BLaER1 (cell line): ENCODE measurements at regions not wholly inside any gene's neighbourhood (a gene's known extent, or its start where the extent isn't known, plus 50 kb on each side); places are given as distances from the start of the nearest gene placed in this dataset.
"Not testable (repeated sequence)": the region's sequence is repeated elsewhere in the genome, so short reads cannot be mapped to it uniquely, and the experiment has no call there.

Source experiments
- H3K27ac ChIP-seq: shearing (Covaris generic); formaldehyde crosslinking; 2 replicates; pipeline ENCODE4 v1.8.1; 2022
- H3K27me3 ChIP-seq: shearing (Covaris generic); formaldehyde crosslinking; 2 replicates; pipeline ENCODE4 v1.8.1; 2022
- H3K36me3 ChIP-seq: shearing (Covaris generic); formaldehyde crosslinking; 2 replicates; pipeline ENCODE4 v1.8.1; 2022
- H3K4me1 ChIP-seq: shearing (Covaris generic); formaldehyde crosslinking; 2 replicates; pipeline ENCODE4 v1.8.1; 2022
- H3K4me2 ChIP-seq: shearing (Covaris generic); formaldehyde crosslinking; 2 replicates; pipeline ENCODE4 v1.8.1; 2022
- H3K4me3 ChIP-seq: shearing (Covaris generic); formaldehyde crosslinking; 2 replicates; pipeline ENCODE4 v1.8.1; 2022
- H3K9ac ChIP-seq: shearing (Covaris generic); formaldehyde crosslinking; 2 replicates; pipeline ENCODE4 v1.8.1; 2022
- H3K9me3 ChIP-seq: shearing (Covaris generic); formaldehyde crosslinking; 2 replicates; pipeline ENCODE4 v1.8.1; 2022
- H4K20me1 ChIP-seq: shearing (Covaris generic); formaldehyde crosslinking; 2 replicates; pipeline ENCODE4 v1.8.1; 2022
- Cebpa-rat ChIP-seq: shearing (Covaris generic); IDR thresholded peaks from 2 replicates; pipeline ENCODE4 v1.8.1; 2022

GRCh38 chr5:25285136-25285535 lies 640.4 kb upstream of the CDH10 start:
- H3K27me3 ChIP-seq: no peaks in the 10 kb centered on the region

GRCh38 chr5:25263507-25263906 lies 618.7 kb upstream of the CDH10 start:
- not testable (repeated sequence) for H3K4me3 ChIP-seq, H3K9me3 ChIP-seq, H3K36me3 ChIP-seq, H4K20me1 ChIP-seq, H3K9ac ChIP-seq, H3K27me3 ChIP-seq, H3K4me2 ChIP-seq, H3K4me1 ChIP-seq, H3K27ac ChIP-seq

More at GRCh38 chr5:25285136-25285535, 640.4 kb upstream of the CDH10 start:
- Histone ChIP-seq H3K4me3 (no peak overlapping the region), H3K4me2 (no peak overlapping the region), H3K9me3 (0 out of 2 replicates have a peak, but pooled peaks cover 3% of the 10 kb centered on the region), H3K36me3 (no peaks in the 10 kb centered on the region), H3K4me1 (no peaks in the 10 kb centered on the region), H3K27ac (no peak overlapping the region), H4K20me1 (no peaks in the 10 kb centered on the region), H3K9ac (no peak overlapping the region)
- no peak for TF ChIP-seq Cebpa-rat

GRCh38 chr5:25262221-25262620 lies 617.4 kb upstream of the CDH10 start:
- Histone ChIP-seq H3K9ac (no peak overlapping the region), H3K27ac (no peak overlapping the region), H4K20me1 (no peaks in the 10 kb centered on the region), H3K4me2 (no peak overlapping the region), H3K4me1 (no peaks in the 10 kb centered on the region), H3K36me3 (no peaks in the 10 kb centered on the region), H3K9me3 (no peaks in the 10 kb centered on the region), H3K27me3 (no peaks in the 10 kb centered on the region), H3K4me3 (no peak overlapping the region)
- no peak for TF ChIP-seq Cebpa-rat

GRCh38 chr5:25255128-25255527 lies 610.4 kb upstream of the CDH10 start:
- no peaks in the 10 kb centered on the region for H3K27me3 ChIP-seq
- TF ChIP-seq Cebpa-rat: no peak

GRCh38 chr5:25241981-25242380 lies 597.2 kb upstream of the CDH10 start:
- no peak for TF ChIP-seq Cebpa-rat
- no peaks in the 10 kb centered on the region for H4K20me1 ChIP-seq
- H3K4me1 ChIP-seq: no peaks in the 10 kb centered on the region
- no peak overlapping the region for H3K4me2 ChIP-seq
- no peak overlapping the region for H3K4me3 ChIP-seq
- H3K9me3 ChIP-seq: no peaks in the 10 kb centered on the region
- H3K27me3 ChIP-seq: no peaks in the 10 kb centered on the region
- no peaks in the 10 kb centered on the region for H3K36me3 ChIP-seq
- H3K9ac ChIP-seq: no peak overlapping the region
- no peak overlapping the region for H3K27ac ChIP-seq

More at GRCh38 chr5:25255128-25255527, 610.4 kb upstream of the CDH10 start:
- no peaks in the 10 kb centered on the region for H3K4me1 ChIP-seq
- no peak overlapping the region for H3K4me2 ChIP-seq
- no peak overlapping the region for H3K4me3 ChIP-seq
- no peaks in the 10 kb centered on the region for H3K36me3 ChIP-seq
- no peaks in the 10 kb centered on the region for H4K20me1 ChIP-seq
- no peaks in the 10 kb centered on the region for H3K9me3 ChIP-seq
- H3K27ac ChIP-seq: no peak overlapping the region
- H3K9ac ChIP-seq: no peak overlapping the region

- H3K27me3 ChIP-seq, H4K20me1 ChIP-seq, H3K4me3 ChIP-seq, H3K36me3 ChIP-seq, H3K9ac ChIP-seq, H3K4me1 ChIP-seq, H3K4me2 ChIP-seq, H3K27ac ChIP-seq, H3K9me3 ChIP-seq: not testable (repeated sequence)
These were observed 593.9 kb upstream of the CDH10 start for GRCh38 chr5:25238720-25239119.

GRCh38 chr5:25224316-25224982 lies 579.7 kb upstream of the CDH10 start:
- no peak overlapping the region for H3K4me3 ChIP-seq
- no peak for TF ChIP-seq Cebpa-rat
- H3K36me3 ChIP-seq: no peaks in the 10 kb centered on the region
- H3K4me1 ChIP-seq: no peaks in the 10 kb centered on the region
- H3K9ac ChIP-seq: no peak overlapping the region
- no peaks in the 10 kb centered on the region for H3K27me3 ChIP-seq
- H3K9me3 ChIP-seq: no peaks in the 10 kb centered on the region
- no peak overlapping the region for H3K27ac ChIP-seq
- H4K20me1 ChIP-seq: no peaks in the 10 kb centered on the region
- no peak overlapping the region for H3K4me2 ChIP-seq

DNA sequence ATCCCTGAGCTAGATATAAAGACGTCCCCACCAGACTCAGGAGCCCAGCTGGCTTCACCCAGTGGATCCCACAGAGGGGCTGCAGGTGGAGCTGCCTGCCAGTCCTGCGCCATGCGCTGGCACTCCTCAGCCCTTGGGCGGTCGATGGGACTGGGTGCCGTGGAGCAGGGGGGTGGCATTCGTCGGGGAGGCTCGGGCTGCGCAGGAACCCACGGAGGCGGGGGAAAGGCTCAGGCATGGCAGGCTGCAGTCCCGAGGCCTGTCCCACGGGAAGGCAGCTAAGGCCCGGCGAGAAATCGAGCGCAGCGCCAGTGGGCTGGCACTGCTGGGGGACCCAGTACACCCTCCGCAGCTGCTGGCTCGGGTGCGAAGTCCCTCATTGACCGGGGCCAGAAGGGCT lies 555.1 kb upstream of the CDH10 start:
- peaks cover 10% of the 10 kb centered on the region for H3K9me3 ChIP-seq
- H3K4me3 ChIP-seq, H3K4me1 ChIP-seq, H3K27ac ChIP-seq, H3K27me3 ChIP-seq, H3K9ac ChIP-seq, H3K4me2 ChIP-seq, H4K20me1 ChIP-seq, H3K36me3 ChIP-seq: not testable (repeated sequence)

GRCh38 chr5:25190521-25191000 lies 545.8 kb upstream of the CDH10 start:
- Histone ChIP-seq H3K4me3 (no peak overlapping the region), H3K4me1 (no peaks in the 10 kb centered on the region), H3K9me3 (peaks cover 6% of the 10 kb centered on the region), H3K36me3 (no peaks in the 10 kb centered on the region), H4K20me1 (no peaks in the 10 kb centered on the region), H3K27ac (no peak overlapping the region), H3K27me3 (no peaks in the 10 kb centered on the region), H3K9ac (no peak overlapping the region), H3K4me2 (no peak overlapping the region)
- TF ChIP-seq Cebpa-rat: no peak

- Histone ChIP-seq H3K9me3 (no peaks in the 10 kb centered on the region), H3K4me2 (no peak overlapping the region), H4K20me1 (no peaks in the 10 kb centered on the region), H3K27ac (no peak overlapping the region), H3K36me3 (no peaks in the 10 kb centered on the region), H3K9ac (no peak overlapping the region), H3K27me3 (no peaks in the 10 kb centered on the region), H3K4me1 (no peaks in the 10 kb centered on the region), H3K4me3 (no peak overlapping the region)
- TF ChIP-seq Cebpa-rat: no peak
These were observed 536.5 kb upstream of the CDH10 start for GRCh38 chr5:25181249-25181648.

- not testable (repeated sequence) for H3K4me2 ChIP-seq, H3K9me3 ChIP-seq, H3K27ac ChIP-seq, H3K36me3 ChIP-seq, H3K27me3 ChIP-seq, H4K20me1 ChIP-seq, H3K9ac ChIP-seq, H3K4me3 ChIP-seq, H3K4me1 ChIP-seq
These were observed 517.8 kb upstream of the CDH10 start for GRCh38 chr5:25162616-25163015.
